Loucy (cell line): ENCODE measurements at regions not wholly inside any gene's neighbourhood (a gene's known extent, or its start where the extent isn't known, plus 50 kb on each side); places are given as distances from the start of the nearest gene placed in this dataset.

Source experiments
- H2AFZ ChIP-seq: fragments of 200-600 bp; sonication (generic); 2 replicates; pipeline ENCODE4 v1.6.0; 2016; ENCODE audit warnings: antibody characterized with exemption, mild to moderate bottlenecking, low read length, moderate library complexity
- H3F3A ChIP-seq: fragments of 200-600 bp; 2 replicates; pipeline ENCODE4 v1.6.0; 2016; ENCODE audit warnings: antibody characterized with exemption, low read depth, mild to moderate bottlenecking
- H3K27me3 ChIP-seq: fragments of 200-600 bp; sonication (generic); 2 replicates; pipeline ENCODE4 v1.6.1; 2014; ENCODE audit warnings: low read length, mild to moderate bottlenecking; ENCODE audit not compliant: insufficient read depth, poor library complexity, severe bottlenecking
- H3K36me3 ChIP-seq: fragments of 200-600 bp; sonication (generic); 2 replicates; pipeline ENCODE4 v1.6.1; 2016; ENCODE audit warnings: low read length; ENCODE audit not compliant: insufficient read depth
- H3K4me1 ChIP-seq: fragments of 200-600 bp; sonication (generic); 2 replicates; pipeline ENCODE4 v1.5.1; 2014; ENCODE audit warnings: low read length, mild to moderate bottlenecking; ENCODE audit not compliant: insufficient read depth, poor library complexity, severe bottlenecking
- H3K4me2 ChIP-seq: fragments of 200-600 bp; sonication (generic); 2 replicates; pipeline ENCODE4 v1.6.0; 2014; ENCODE audit warnings: antibody characterized with exemption, low read length, low read depth, mild to moderate bottlenecking; ENCODE audit not compliant: poor library complexity, severe bottlenecking
- H3K4me3 ChIP-seq: fragments of 200-600 bp; sonication (generic); 2 replicates; pipeline ENCODE4 v1.5.1; 2014; ENCODE audit warnings: low read length, mild to moderate bottlenecking, mixed read lengths; ENCODE audit not compliant: poor library complexity, severe bottlenecking
- H3K79me2 ChIP-seq: fragments of 200-600 bp; sonication (generic); 2 replicates; pipeline ENCODE4 v1.6.1; 2014; ENCODE audit warnings: low read length; ENCODE audit not compliant: insufficient read depth
- H3K9ac ChIP-seq: fragments of 200-600 bp; sonication (generic); 2 replicates; pipeline ENCODE4 v1.6.0; 2014; ENCODE audit warnings: mild to moderate bottlenecking, low read depth, low read length, moderate library complexity; ENCODE audit not compliant: poor library complexity, severe bottlenecking
- H3K9me2 ChIP-seq: fragments of 200-600 bp; sonication (generic); replicated peaks from 2 replicates; pipeline ENCODE4 v1.6.1; 2016; ENCODE audit warnings: low read depth, low read length, mixed read lengths
- H3K9me3 ChIP-seq: fragments of 200-600 bp; sonication (generic); 2 replicates; pipeline ENCODE4 v1.6.1; 2014; ENCODE audit warnings: mild to moderate bottlenecking, antibody characterized with exemption, low read length, low read depth; ENCODE audit not compliant: insufficient read depth
- H4K20me1 ChIP-seq: fragments of 200-600 bp; sonication (generic); 2 replicates; pipeline ENCODE4 v1.6.0; 2014; ENCODE audit warnings: antibody characterized with exemption, low read length, mild to moderate bottlenecking; ENCODE audit not compliant: insufficient read depth, poor library complexity, severe bottlenecking
- EZH2phosphoT487 ChIP-seq: fragments of 200-600 bp; IDR thresholded peaks from 2 replicates; pipeline ENCODE4 v1.6.1; 2018; ENCODE audit warnings: antibody characterized with exemption, mild to moderate bottlenecking, moderate library complexity, borderline replicate concordance
- TF ChIP-seq, protein P1 (sequence below): fragments of 200-600 bp; sonication (generic); conservative IDR thresholded peaks from 2 replicates; pipeline ENCODE4 v1.5.1; 2014; ENCODE audit warnings: mild to moderate bottlenecking, antibody characterized with exemption, low read length

DNA sequence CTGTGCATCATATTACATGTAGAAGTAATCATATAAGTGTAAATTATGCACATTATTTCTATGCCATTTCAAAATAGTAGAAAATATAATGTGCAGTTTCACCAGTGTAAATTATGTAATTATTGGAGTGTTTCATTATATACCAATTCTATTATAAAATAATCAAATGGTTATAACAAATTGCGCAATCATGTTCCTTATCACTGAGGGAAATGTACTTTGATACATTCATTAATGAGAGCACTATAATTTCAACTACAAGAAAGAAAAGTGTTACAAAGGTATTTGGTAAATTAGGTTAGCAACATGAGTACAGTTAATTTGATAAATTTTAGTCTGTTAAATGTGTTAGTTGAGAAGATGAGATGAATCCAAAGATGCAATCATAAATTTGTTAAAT lies 421.5 kb upstream of the CDH10 start:
- H3K79me2 ChIP-seq = no peaks in the 10 kb centered on the region
- no peaks in the 10 kb centered on the region for H3K36me3 ChIP-seq
- TF ChIP-seq, protein P1, sequence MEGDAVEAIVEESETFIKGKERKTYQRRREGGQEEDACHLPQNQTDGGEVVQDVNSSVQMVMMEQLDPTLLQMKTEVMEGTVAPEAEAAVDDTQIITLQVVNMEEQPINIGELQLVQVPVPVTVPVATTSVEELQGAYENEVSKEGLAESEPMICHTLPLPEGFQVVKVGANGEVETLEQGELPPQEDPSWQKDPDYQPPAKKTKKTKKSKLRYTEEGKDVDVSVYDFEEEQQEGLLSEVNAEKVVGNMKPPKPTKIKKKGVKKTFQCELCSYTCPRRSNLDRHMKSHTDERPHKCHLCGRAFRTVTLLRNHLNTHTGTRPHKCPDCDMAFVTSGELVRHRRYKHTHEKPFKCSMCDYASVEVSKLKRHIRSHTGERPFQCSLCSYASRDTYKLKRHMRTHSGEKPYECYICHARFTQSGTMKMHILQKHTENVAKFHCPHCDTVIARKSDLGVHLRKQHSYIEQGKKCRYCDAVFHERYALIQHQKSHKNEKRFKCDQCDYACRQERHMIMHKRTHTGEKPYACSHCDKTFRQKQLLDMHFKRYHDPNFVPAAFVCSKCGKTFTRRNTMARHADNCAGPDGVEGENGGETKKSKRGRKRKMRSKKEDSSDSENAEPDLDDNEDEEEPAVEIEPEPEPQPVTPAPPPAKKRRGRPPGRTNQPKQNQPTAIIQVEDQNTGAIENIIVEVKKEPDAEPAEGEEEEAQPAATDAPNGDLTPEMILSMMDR = no peak
- TF ChIP-seq EZH2phosphoT487 = no peak
- H2AFZ ChIP-seq = no peak overlapping the region
- no peaks in the 10 kb centered on the region for H3K4me1 ChIP-seq
- H3F3A ChIP-seq = no peaks in the 10 kb centered on the region
- no peaks in the 10 kb centered on the region for H4K20me1 ChIP-seq
- no peaks in the 10 kb centered on the region for H3K27me3 ChIP-seq
- H3K4me2 ChIP-seq = no peak overlapping the region
- H3K4me3 ChIP-seq = no peak overlapping the region
- H3K9ac ChIP-seq = no peak overlapping the region
- H3K9me2 ChIP-seq = no peaks in the 10 kb centered on the region
- no peaks in the 10 kb centered on the region for H3K9me3 ChIP-seq

DNA sequence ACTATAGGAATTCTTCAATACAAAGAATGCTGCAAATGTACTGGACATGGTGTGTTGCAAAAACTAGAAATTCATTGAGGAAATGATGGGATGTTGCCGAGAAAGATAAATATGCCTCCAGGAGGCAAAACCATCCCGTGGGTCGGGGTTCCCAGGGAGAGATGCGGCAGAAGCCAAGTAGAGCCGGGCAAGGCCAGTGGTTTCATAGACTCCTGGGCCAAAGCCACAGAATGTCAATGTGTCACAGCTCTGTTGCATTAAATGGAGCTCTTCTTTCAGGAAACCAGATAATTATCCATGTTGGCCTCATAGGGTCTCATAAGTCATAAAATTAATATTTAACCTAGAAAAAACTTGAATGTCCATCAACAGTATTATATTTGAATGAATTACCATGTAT lies 419.5 kb upstream of the CDH10 start:
- Histone ChIP-seq H3K9me2 (no peaks in the 10 kb centered on the region), H3K4me2 (no peak overlapping the region), H3K27me3 (no peaks in the 10 kb centered on the region), H3K36me3 (no peaks in the 10 kb centered on the region), H3K4me3 (no peak overlapping the region), H3K9ac (no peak overlapping the region), H3K79me2 (no peaks in the 10 kb centered on the region), H4K20me1 (no peaks in the 10 kb centered on the region), H3F3A (no peaks in the 10 kb centered on the region), H3K9me3 (no peaks in the 10 kb centered on the region), H3K4me1 (no peaks in the 10 kb centered on the region), H2AFZ (no peak overlapping the region)
- TF ChIP-seq EZH2phosphoT487 = no peak

DNA sequence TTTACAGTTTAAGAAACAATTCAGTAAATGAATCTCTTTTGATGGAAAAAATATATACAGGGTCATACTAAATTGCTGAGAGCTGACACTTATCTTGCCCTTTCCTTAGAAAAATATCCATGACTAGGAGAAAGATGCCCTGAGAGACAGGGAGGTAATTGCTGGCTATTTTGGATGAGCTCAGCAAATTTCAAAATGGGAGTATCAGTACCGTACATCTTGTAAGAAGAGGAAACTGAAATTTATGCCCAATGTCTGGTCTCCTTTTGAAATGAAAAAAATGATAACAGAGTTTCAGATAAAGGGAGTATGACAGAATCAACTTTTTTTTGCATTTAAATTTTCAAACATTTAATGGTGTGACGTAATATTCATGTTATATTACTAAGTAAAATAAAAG lies 415.8 kb upstream of the CDH10 start:
- H3K27me3 ChIP-seq = no peaks in the 10 kb centered on the region
- no peaks in the 10 kb centered on the region for H3F3A ChIP-seq
- no peaks in the 10 kb centered on the region for H4K20me1 ChIP-seq
- H3K36me3 ChIP-seq = no peaks in the 10 kb centered on the region
- H3K9me3 ChIP-seq = no peaks in the 10 kb centered on the region
- TF ChIP-seq, protein P1 = no peak
- TF ChIP-seq EZH2phosphoT487 = no peak
- no peaks in the 10 kb centered on the region for H3K9me2 ChIP-seq
- no peak overlapping the region for H3K9ac ChIP-seq
- H3K4me2 ChIP-seq = no peak overlapping the region
- H3K4me3 ChIP-seq = no peak overlapping the region
- H3K79me2 ChIP-seq = no peaks in the 10 kb centered on the region
- no peak overlapping the region for H2AFZ ChIP-seq
- H3K4me1 ChIP-seq = no peaks in the 10 kb centered on the region

- no peaks in the 10 kb centered on the region for H3K4me1 ChIP-seq
- H2AFZ ChIP-seq = no peak overlapping the region
- no peak overlapping the region for H3K9ac ChIP-seq
- H4K20me1 ChIP-seq = no peaks in the 10 kb centered on the region
- H3K36me3 ChIP-seq = no peaks in the 10 kb centered on the region
- no peaks in the 10 kb centered on the region for H3F3A ChIP-seq
- H3K27me3 ChIP-seq = no peaks in the 10 kb centered on the region
- H3K4me3 ChIP-seq = no peak overlapping the region
- H3K4me2 ChIP-seq = no peak overlapping the region
- TF ChIP-seq, protein P1 = no peak
- TF ChIP-seq EZH2phosphoT487 = no peak
- H3K79me2 ChIP-seq = no peaks in the 10 kb centered on the region
- no peaks in the 10 kb centered on the region for H3K9me2 ChIP-seq
- no peaks in the 10 kb centered on the region for H3K9me3 ChIP-seq
Observed at GRCh38 chr5:25056836-25057235, 412.1 kb upstream of the CDH10 start.
